Astrocyte (in vitro differentiated cells and primary cell): ENCODE measurements at regions not wholly inside any gene's neighbourhood (a gene's known extent, or its start where the extent isn't known, plus 50 kb on each side); places are given as distances from the start of the nearest gene placed in this dataset.

Experiments
- EZH2 ChIP-seq: IDR thresholded peaks from 2 replicates; pipeline ENCODE4 v1.6.1; 2012; ENCODE audit warnings: mild to moderate bottlenecking, low read length, inconsistent platforms; ENCODE audit not compliant: insufficient read depth
- TF ChIP-seq, protein P1 (sequence below): IDR thresholded peaks from 2 replicates; pipeline ENCODE4 v1.5.1; 2011; ENCODE audit warnings: low read depth, mild to moderate bottlenecking, inconsistent platforms, low read length, moderate library complexity; ENCODE audit not compliant: insufficient read depth

DNA sequence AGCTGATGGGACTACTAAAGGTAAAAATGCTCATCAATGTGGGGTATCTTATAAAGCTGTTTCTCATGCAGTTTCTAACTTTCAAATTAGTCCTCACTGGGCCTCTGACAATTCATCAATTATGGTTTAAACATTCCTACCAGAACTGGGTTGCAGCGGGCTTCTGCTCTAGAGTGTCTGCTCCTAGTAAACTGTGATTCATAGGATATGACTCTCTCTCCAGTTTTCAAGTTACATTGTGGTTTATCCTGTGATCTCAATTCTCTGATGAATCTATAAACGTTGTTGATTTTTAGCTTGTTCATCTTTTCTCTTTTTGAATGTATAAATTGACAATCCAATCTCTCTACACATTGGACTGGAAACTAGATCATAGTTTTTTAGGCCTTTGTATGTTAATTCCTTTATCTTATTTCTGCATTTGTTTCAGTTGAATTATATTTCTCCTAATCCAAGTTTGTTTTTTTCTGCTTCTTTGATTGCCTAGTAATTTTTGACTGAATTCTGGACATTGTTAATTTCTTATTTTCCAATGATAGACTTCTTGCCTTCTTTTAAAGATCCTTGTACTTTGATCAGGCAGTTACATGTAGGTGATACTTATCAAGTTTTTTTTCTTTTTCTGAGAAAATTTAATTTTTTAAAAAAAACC lies 822.6 kb downstream of the TLE1 start:
- TF ChIP-seq, protein P1, sequence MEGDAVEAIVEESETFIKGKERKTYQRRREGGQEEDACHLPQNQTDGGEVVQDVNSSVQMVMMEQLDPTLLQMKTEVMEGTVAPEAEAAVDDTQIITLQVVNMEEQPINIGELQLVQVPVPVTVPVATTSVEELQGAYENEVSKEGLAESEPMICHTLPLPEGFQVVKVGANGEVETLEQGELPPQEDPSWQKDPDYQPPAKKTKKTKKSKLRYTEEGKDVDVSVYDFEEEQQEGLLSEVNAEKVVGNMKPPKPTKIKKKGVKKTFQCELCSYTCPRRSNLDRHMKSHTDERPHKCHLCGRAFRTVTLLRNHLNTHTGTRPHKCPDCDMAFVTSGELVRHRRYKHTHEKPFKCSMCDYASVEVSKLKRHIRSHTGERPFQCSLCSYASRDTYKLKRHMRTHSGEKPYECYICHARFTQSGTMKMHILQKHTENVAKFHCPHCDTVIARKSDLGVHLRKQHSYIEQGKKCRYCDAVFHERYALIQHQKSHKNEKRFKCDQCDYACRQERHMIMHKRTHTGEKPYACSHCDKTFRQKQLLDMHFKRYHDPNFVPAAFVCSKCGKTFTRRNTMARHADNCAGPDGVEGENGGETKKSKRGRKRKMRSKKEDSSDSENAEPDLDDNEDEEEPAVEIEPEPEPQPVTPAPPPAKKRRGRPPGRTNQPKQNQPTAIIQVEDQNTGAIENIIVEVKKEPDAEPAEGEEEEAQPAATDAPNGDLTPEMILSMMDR: no peak
- TF ChIP-seq EZH2: no peak
